ENCODE measurements at regions not wholly inside any gene's neighbourhood (a gene's known extent, or its start where the extent isn't known, plus 50 kb on each side); places are given as distances from the start of the nearest gene placed in this dataset.

GRCh38 chr6:170232186-170233002, 58.5 kb downstream of the DLL1 start:
- H3K4me3 ChIP-seq (ENCODE audit: low read depth, low read length) = no peak overlapping the region
- no peak for TF ChIP-seq CTCF (IDR thresholded peaks at IDR 0.05; ENCODE audit: low read depth, low read length)

DNA sequence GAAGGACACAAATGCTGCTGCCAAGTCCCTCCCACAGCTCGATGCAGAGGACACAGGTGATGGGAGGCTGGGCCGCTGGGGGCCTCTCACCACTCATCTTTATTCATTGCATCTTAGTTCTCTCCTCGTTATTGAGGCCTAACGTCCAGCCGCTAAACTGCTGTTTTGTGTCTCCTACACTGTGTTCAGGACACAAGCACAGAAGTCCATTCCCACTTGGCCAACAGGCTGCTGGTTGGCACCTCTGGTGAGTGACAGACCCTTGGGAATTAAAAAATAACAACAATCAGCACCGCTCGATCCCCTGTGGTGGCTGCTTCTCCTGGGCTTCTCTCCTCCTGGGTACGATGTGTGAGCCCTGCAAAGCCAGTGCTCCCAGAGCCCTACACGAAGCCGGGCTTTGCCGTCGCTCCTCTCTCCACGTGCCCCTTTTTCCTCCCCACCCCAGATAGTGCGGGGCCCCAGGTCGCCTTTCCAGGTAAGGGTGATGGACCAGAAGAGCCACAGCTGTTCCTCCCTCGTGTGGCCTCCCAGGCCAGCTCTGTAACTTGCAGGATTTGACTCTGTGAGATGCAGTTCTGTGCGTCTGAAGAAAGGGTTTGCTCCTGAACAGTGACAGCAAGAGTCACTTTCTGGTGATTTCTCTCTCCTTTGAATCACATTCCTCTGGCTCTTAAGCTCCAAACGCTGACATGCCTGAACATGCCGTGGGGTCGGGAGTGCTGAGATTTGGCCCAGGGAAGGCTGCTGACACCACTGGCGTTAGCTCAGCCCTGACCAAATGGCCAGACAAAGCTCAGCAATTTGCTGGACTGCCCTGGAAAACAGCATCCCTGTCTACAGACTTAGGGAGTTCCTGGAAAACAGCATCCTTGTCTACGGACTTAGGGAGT, 59.3 kb downstream of the DLL1 start:
- H3K4me3 ChIP-seq (ENCODE audit: low read depth, low read length) = no peak overlapping the region
- no peak for TF ChIP-seq CTCF (IDR thresholded peaks at IDR 0.05; ENCODE audit: low read depth, low read length)

- TF ChIP-seq CTCF (IDR thresholded peaks at IDR 0.05; ENCODE audit: low read depth, low read length) = no peak
- H3K4me3 ChIP-seq (ENCODE audit: low read depth, low read length) = no peak overlapping the region
Measured at GRCh38 chr6:170230520-170231292, 60.2 kb downstream of the DLL1 start.

GRCh38 chr6:170229851-170230519, 60.9 kb downstream of the DLL1 start:
- no peak overlapping the region for H3K4me3 ChIP-seq (ENCODE audit: low read depth, low read length)
- TF ChIP-seq CTCF (IDR thresholded peaks at IDR 0.05; ENCODE audit: low read depth, low read length) = no peak

- H3K4me3 ChIP-seq (ENCODE audit: low read depth, low read length) = no peak overlapping the region
- no peak for TF ChIP-seq CTCF (IDR thresholded peaks at IDR 0.05; ENCODE audit: low read depth, low read length)
Measured at GRCh38 chr6:170229396-170229795, 61.5 kb downstream of the DLL1 start.

GRCh38 chr6:170228946-170229310, 62.0 kb downstream of the DLL1 start:
- no peak overlapping the region for H3K4me3 ChIP-seq (ENCODE audit: low read depth, low read length)

More at GRCh38 chr6:170228946-170229310, 62.0 kb downstream of the DLL1 start:
- no peak for TF ChIP-seq CTCF (IDR thresholded peaks at IDR 0.05; ENCODE audit: low read depth, low read length)

Measured in WI38 (cell line).